H9 (cell line): ENCODE measurements at regions not wholly inside any gene's neighbourhood (a gene's known extent, or its start where the extent isn't known, plus 50 kb on each side); places are given as distances from the start of the nearest gene placed in this dataset.
"Not testable (repeated sequence)": the region's sequence is repeated elsewhere in the genome, so short reads cannot be mapped to it uniquely, and the experiment has no call there.

Source experiments
- DNase-seq: peaks from one replicate; pipeline ENCODE4 v3.0.0-alpha.2; 2017
- H2AFZ ChIP-seq: one replicate; pipeline ENCODE4 v1.6.1; 2013; ENCODE audit warnings: mild to moderate bottlenecking, low read length, control low read depth, moderate library complexity
- H2AK5ac ChIP-seq: 2 replicates; pipeline ENCODE4 v1.6.1; 2013; ENCODE audit warnings: low read length, control low read depth, mixed read lengths; ENCODE audit not compliant: insufficient read length
- H2BK120ac ChIP-seq: one replicate; pipeline ENCODE4 v1.6.1; 2013; ENCODE audit warnings: low read depth, mild to moderate bottlenecking, low read length, control low read depth, inconsistent platforms; ENCODE audit not compliant: poor library complexity, severe bottlenecking
- H2BK12ac ChIP-seq: 2 replicates; pipeline ENCODE4 v1.6.1; 2013; ENCODE audit warnings: low read length, control low read depth, mixed read lengths, low read depth; ENCODE audit not compliant: insufficient read length
- H2BK15ac ChIP-seq: 2 replicates; pipeline ENCODE4 v1.6.1; 2013; ENCODE audit warnings: low read depth, low read length, control low read depth
- H2BK20ac ChIP-seq: one replicate; pipeline ENCODE4 v1.6.1; 2013; ENCODE audit warnings: low read depth, mild to moderate bottlenecking, low read length, control low read depth, inconsistent platforms; ENCODE audit not compliant: poor library complexity, severe bottlenecking
- H2BK5ac ChIP-seq: 2 replicates; pipeline ENCODE4 v1.6.1; 2013; ENCODE audit warnings: low read length, control low read depth, mixed read lengths; ENCODE audit not compliant: insufficient read length
- H3K14ac ChIP-seq: 2 replicates; pipeline ENCODE4 v1.6.1; 2013; ENCODE audit warnings: low read length, control low read depth; ENCODE audit not compliant: insufficient read depth
- H3K18ac ChIP-seq: 2 replicates; pipeline ENCODE4 v1.6.1; 2013; ENCODE audit warnings: low read depth, mild to moderate bottlenecking, mixed read lengths, low read length, control low read depth; ENCODE audit not compliant: insufficient read length
- H3K23ac ChIP-seq: 2 replicates; pipeline ENCODE4 v1.6.1; 2013; ENCODE audit warnings: low read length, control low read depth, mixed read lengths, low read depth; ENCODE audit not compliant: insufficient read length
- H3K23me2 ChIP-seq: 2 replicates; pipeline ENCODE4 v1.6.1; 2013; ENCODE audit warnings: low read depth, mild to moderate bottlenecking, mixed read lengths, low read length, control low read depth; ENCODE audit not compliant: insufficient read length, poor library complexity, severe bottlenecking
- H3K27ac ChIP-seq: 2 replicates; pipeline ENCODE4 v1.5.1; 2013; ENCODE audit warnings: low read length, control low read depth, mixed read lengths, low read depth; ENCODE audit not compliant: insufficient read length
- H3K27me3 ChIP-seq: 2 replicates; pipeline ENCODE4 v1.6.1; 2013; ENCODE audit warnings: low read length, control low read depth, inconsistent platforms; ENCODE audit not compliant: insufficient read depth
- H3K4ac ChIP-seq: 2 replicates; pipeline ENCODE4 v1.6.1; 2013; ENCODE audit warnings: low read depth, mild to moderate bottlenecking, control low read depth, inconsistent platforms, low read length, moderate library complexity
- H3K4me1 ChIP-seq: 2 replicates; pipeline ENCODE4 v1.6.1; 2013; ENCODE audit warnings: low read length, control low read depth, inconsistent platforms; ENCODE audit not compliant: insufficient read depth
- H3K4me2 ChIP-seq: 2 replicates; pipeline ENCODE4 v1.6.1; 2013; ENCODE audit warnings: low read length, control low read depth, mixed read lengths; ENCODE audit not compliant: insufficient read length, insufficient read depth
- H3K56ac ChIP-seq: 2 replicates; pipeline ENCODE4 v1.6.1; 2013; ENCODE audit warnings: low read depth, mild to moderate bottlenecking, mixed read lengths, low read length, control low read depth; ENCODE audit not compliant: insufficient read length
- H3K79me1 ChIP-seq: 2 replicates; pipeline ENCODE4 v1.6.1; 2013; ENCODE audit warnings: low read depth, mild to moderate bottlenecking, moderate library complexity, low read length, control low read depth, inconsistent platforms; ENCODE audit not compliant: insufficient read depth, poor library complexity, severe bottlenecking
- H3K79me2 ChIP-seq: 2 replicates; pipeline ENCODE4 v1.6.1; 2013; ENCODE audit warnings: low read length, control low read depth, inconsistent platforms; ENCODE audit not compliant: insufficient read depth
- H3K9ac ChIP-seq: 2 replicates; pipeline ENCODE4 v1.6.1; 2013; ENCODE audit warnings: low read length, control low read depth, mixed read lengths; ENCODE audit not compliant: insufficient read length; ENCODE audit errors: extremely low read depth
- H3K9me3 ChIP-seq: one replicate; pipeline ENCODE4 v1.6.1; 2013; ENCODE audit warnings: low read depth, low read length, inconsistent platforms; ENCODE audit not compliant: control insufficient read depth
- H3T11ph ChIP-seq: one replicate; pipeline ENCODE4 v1.6.1; 2013; ENCODE audit warnings: mild to moderate bottlenecking, low read length, control low read depth, inconsistent platforms
- H4K20me1 ChIP-seq: one replicate; pipeline ENCODE4 v1.6.1; 2013; ENCODE audit not compliant: control insufficient read depth, insufficient read length, insufficient read depth
- H4K5ac ChIP-seq: 2 replicates; pipeline ENCODE4 v1.6.1; 2013; ENCODE audit warnings: low read depth, mild to moderate bottlenecking, mixed read lengths, low read length, control low read depth; ENCODE audit not compliant: insufficient read length
- H4K8ac ChIP-seq: replicated peaks from 2 replicates; pipeline ENCODE4 v1.6.1; 2013; ENCODE audit warnings: low read length, control low read depth, mixed read lengths, low read depth; ENCODE audit not compliant: insufficient read length
- H4K91ac ChIP-seq: 2 replicates; pipeline ENCODE4 v1.6.1; 2013; ENCODE audit warnings: low read depth, mild to moderate bottlenecking, moderate library complexity, mixed read lengths, low read length, control low read depth; ENCODE audit not compliant: insufficient read length
- H3K27ac Mint-ChIP-seq, 3 experiments: 2 replicates in 2 of 3; 3 replicates in 1 of 3; pipeline ENCODE4 v1.8.0; 2020 to 2021; ENCODE audit warnings: mixed read lengths in 3 of 3, mild to moderate bottlenecking in 1 of 3, moderate library complexity in 1 of 3
- H3K27me3 Mint-ChIP-seq: 2 replicates; pipeline ENCODE4 v1.8.0; 2021; ENCODE audit warnings: low read depth, mild to moderate bottlenecking, moderate library complexity, mixed read lengths
- H3K36me3 Mint-ChIP-seq, 3 experiments: 2 replicates in 2 of 3; 3 replicates in 1 of 3; pipeline ENCODE4 v1.8.0; 2020 to 2021; ENCODE audit warnings: low read depth in 3 of 3, mixed read lengths in 3 of 3; ENCODE audit not compliant: insufficient read depth in 1 of 3
- H3K4me1 Mint-ChIP-seq, 2 experiments: 2 replicates each; pipeline ENCODE4 v1.8.0; 2020; ENCODE audit warnings: mixed read lengths in 2 of 2
- H3K4me3 Mint-ChIP-seq, 2 experiments: 2 replicates in 1 of 2; 3 replicates in 1 of 2; pipeline ENCODE4 v1.8.0; 2020 to 2021; ENCODE audit warnings: mild to moderate bottlenecking in 2 of 2, mixed read lengths in 2 of 2, moderate library complexity in 1 of 2
- H3K9me3 Mint-ChIP-seq, 2 experiments: 2 replicates in 1 of 2; 3 replicates in 1 of 2; pipeline ENCODE4 v1.8.0; 2020; ENCODE audit warnings: mild to moderate bottlenecking in 2 of 2, mixed read lengths in 2 of 2, moderate library complexity in 1 of 2
- WGBS: extraction: QIAGEN DNeasy Blood & Tissue Kit; methylation state at CpG from one replicate; pipeline ENCODE4 v1.1.7; 2013; ENCODE audit warnings: missing lambda C conversion rate, low lambda C conversion rate, mixed read lengths; ENCODE audit not compliant: insufficient read length; ENCODE audit errors: extremely low coverage; 5-methylcytosine and 5-hydroxymethylcytosine counted together
- TF ChIP-seq, protein P1 (sequence below): fragments of 200-600 bp; sonication (generic); conservative IDR thresholded peaks from 3 replicates; pipeline ENCODE4 v1.8.0; 2021; ENCODE audit warnings: antibody characterized with exemption, mild to moderate bottlenecking

DNA sequence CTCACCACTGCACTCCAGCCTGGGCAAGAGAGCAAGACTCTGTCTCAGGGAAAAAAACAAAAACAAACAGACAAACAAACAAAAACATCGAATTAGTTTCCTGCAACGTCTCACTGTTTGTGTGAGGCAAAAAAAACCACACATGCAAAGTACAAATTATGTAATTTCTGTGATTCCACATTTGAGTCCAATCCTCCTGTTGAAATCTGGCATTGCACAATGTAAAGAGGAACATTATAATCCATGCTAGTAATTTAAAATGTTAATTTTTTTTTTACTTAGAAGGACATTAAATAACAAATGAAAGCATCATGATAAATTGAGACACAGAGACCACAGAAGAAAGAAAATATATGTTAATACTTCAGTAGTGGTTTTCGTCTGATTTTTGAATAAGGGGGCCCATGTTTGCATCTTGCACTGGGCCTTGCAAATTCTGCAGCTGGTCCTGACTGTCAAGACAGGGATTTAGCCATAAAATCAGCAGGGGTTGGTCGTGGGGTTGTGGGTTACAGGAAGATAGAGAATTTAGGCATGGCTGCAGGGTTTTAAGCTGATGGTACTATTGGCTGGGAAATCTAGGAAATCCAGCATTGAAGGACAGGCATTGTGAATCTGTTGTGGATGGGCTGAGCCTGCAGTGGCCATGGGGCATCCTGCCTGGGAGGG is 102.6 kb upstream of the ALDH3B2 start:
- H2BK12ac ChIP-seq, result no peak overlapping the region
- no peak overlapping the region for H2BK5ac ChIP-seq
- Mint-ChIP-seq H3K9me3 (peaks cover 0 to 3% of the 10 kb centered on the region in 2 experiments; a peak in 1 of 5 replicates), H3K4me3 (no peak overlapping the region; a peak in 1 of 5 replicates), H3K27ac (peak overlapping the region in 1 of 3 experiments; percentile 38; a peak in 2 of 7 replicates), H3K4me1 (peaks cover 3 to 4% of the 10 kb centered on the region in 2 experiments; a peak in 3 of 4 replicates), H3K36me3 (no peaks in the 10 kb centered on the region), H3K27me3 (peaks cover 22% of the 10 kb centered on the region)
- H4K91ac ChIP-seq, result no peak overlapping the region
- no peaks in the 10 kb centered on the region for H3K9me3 ChIP-seq
- H3K27ac ChIP-seq, result no peak overlapping the region
- TF ChIP-seq, protein P1, sequence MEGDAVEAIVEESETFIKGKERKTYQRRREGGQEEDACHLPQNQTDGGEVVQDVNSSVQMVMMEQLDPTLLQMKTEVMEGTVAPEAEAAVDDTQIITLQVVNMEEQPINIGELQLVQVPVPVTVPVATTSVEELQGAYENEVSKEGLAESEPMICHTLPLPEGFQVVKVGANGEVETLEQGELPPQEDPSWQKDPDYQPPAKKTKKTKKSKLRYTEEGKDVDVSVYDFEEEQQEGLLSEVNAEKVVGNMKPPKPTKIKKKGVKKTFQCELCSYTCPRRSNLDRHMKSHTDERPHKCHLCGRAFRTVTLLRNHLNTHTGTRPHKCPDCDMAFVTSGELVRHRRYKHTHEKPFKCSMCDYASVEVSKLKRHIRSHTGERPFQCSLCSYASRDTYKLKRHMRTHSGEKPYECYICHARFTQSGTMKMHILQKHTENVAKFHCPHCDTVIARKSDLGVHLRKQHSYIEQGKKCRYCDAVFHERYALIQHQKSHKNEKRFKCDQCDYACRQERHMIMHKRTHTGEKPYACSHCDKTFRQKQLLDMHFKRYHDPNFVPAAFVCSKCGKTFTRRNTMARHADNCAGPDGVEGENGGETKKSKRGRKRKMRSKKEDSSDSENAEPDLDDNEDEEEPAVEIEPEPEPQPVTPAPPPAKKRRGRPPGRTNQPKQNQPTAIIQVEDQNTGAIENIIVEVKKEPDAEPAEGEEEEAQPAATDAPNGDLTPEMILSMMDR, result no peak
- H3K56ac ChIP-seq, result no peak overlapping the region
- H3K14ac ChIP-seq, result no peak overlapping the region
- no peak overlapping the region for H4K8ac ChIP-seq
- H2BK20ac ChIP-seq, result no peak overlapping the region
- no peak overlapping the region for H3K4ac ChIP-seq
- no peak overlapping the region for H3K4me2 ChIP-seq
- no peak overlapping the region for H2BK15ac ChIP-seq
- no peaks in the 10 kb centered on the region for H3K23me2 ChIP-seq
- H3K79me2 ChIP-seq, result no peaks in the 10 kb centered on the region
- H2BK120ac ChIP-seq, result no peak overlapping the region
- no peak for DNase-seq
- no peaks in the 10 kb centered on the region for H4K20me1 ChIP-seq
- no peaks in the 10 kb centered on the region for H3K79me1 ChIP-seq
- no peaks in the 10 kb centered on the region for H3K27me3 ChIP-seq
- no peaks in the 10 kb centered on the region for H3K4me1 ChIP-seq
- H4K5ac ChIP-seq, result no peak overlapping the region
- no CpG with 5 or more reads among the region's 4 CpGs for WGBS
- H3K9ac ChIP-seq, result no peak overlapping the region
- H3K23ac ChIP-seq, result no peak overlapping the region
- no peak overlapping the region for H2AK5ac ChIP-seq
- no peak overlapping the region for H3T11ph ChIP-seq
- no peak overlapping the region for H2AFZ ChIP-seq
- H3K18ac ChIP-seq, result no peak overlapping the region

DNA sequence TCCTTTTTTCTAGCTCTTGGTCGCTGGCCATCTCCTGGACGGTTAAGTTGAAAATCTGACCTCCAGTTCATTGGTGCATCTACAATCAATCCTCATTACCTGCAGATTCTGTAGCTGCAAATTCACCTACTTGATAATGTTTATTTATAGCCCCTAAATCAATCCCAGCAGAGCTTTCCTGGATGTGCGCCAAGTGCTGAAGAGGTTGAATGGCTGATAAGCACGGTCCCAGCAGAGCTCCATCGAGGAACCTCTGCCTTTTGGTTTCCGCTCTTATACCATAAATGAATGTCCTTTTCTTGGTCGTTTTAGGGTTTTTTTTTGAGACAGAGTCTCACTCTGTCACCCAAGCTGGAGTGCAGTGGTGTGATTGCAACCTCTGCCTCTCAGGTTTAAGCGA is 99.8 kb upstream of the ALDH3B2 start:
- H3K14ac ChIP-seq, result not testable (repeated sequence)

More for the DNA sequence above, 99.8 kb upstream of the ALDH3B2 start:
- not testable (repeated sequence) for H2BK12ac ChIP-seq, H3K4me1 Mint-ChIP-seq, H2AK5ac ChIP-seq, H3K18ac ChIP-seq, H3K56ac ChIP-seq, H4K5ac ChIP-seq, H3K27ac Mint-ChIP-seq, DNase-seq, H3K4me1 ChIP-seq, H4K20me1 ChIP-seq, H2BK20ac ChIP-seq, H2AFZ ChIP-seq, H4K91ac ChIP-seq, H3K4me3 Mint-ChIP-seq, H3K23me2 ChIP-seq, H3K27me3 ChIP-seq, H3K9me3 Mint-ChIP-seq, H3T11ph ChIP-seq, H3K4me2 ChIP-seq, H3K79me2 ChIP-seq, H3K9ac ChIP-seq, H2BK120ac ChIP-seq, H3K36me3 Mint-ChIP-seq, H3K23ac ChIP-seq, H4K8ac ChIP-seq, H2BK15ac ChIP-seq, H3K79me1 ChIP-seq, H2BK5ac ChIP-seq, H3K9me3 ChIP-seq, H3K4ac ChIP-seq, H3K27ac ChIP-seq
- H3K27me3 Mint-ChIP-seq, result peaks cover 19% of the 10 kb centered on the region
- WGBS, result no CpG with 5 or more reads among the region's 8 CpGs
